ENCODE measurements at regions not wholly inside any gene's neighbourhood (a gene's known extent, or its start where the extent isn't known, plus 50 kb on each side); places are given as distances from the start of the nearest gene placed in this dataset.
A peak's percentile ranks its signal among the peaks of the same experiment; 100 is the strongest.

DNA sequence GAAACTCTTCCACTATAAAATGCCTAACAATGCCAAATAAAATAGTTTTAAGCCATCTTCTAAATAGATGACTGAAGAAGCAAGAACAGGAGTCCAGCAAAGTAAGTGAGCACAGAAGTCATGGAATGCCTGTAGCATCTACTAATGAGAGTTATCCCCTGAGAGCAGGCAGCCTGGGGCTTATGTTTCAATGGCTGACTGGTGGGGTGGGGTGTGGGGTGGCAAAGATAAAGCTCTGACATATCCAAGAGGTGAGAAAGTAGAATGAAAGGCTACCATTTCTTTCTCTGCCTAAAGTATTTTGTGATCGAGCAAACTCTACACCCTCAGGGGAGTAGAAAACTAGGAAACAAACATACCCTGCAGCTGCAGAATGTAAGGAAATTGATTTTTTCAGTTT is 348.8 kb downstream of the TFAP2B start:
- TF ChIP-seq GATA2 (IDR thresholded peaks at IDR 0.05; ENCODE audit: low read depth, low read length): no peak
- TF ChIP-seq GATA3 (IDR thresholded peaks at IDR 0.05; ENCODE audit: low read depth, low read length): no peak

DNA sequence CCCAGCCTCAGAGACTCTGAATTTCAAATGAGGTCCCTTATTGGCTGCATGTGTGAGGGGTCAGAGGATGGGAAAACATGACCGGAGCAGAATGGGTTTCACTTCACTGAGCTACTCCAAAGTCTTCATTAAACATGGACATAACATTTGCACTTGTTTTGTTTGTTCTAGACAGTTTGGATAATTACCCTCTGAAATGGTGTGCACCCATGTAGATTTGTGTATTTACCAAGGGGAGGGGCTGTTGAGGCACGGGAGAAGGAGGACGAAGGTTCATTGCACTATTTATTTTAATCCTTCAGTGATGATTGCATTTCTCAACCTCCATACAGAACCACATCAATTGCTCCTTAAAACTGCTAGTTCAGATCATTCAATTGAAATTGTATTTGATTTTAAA is 364.2 kb downstream of the TFAP2B start:
- no peak for TF ChIP-seq GATA2 (IDR thresholded peaks at IDR 0.05; ENCODE audit: low read depth, low read length)
- no peak for TF ChIP-seq GATA3 (IDR thresholded peaks at IDR 0.05; ENCODE audit: low read depth, low read length)

GRCh38 chr6:51184046-51184445 is 365.4 kb downstream of the TFAP2B start:
- TF ChIP-seq GATA3 (IDR thresholded peaks at IDR 0.05; ENCODE audit: low read depth, low read length): no peak
- TF ChIP-seq GATA2 (IDR thresholded peaks at IDR 0.05; ENCODE audit: low read depth, low read length): no peak

- TF ChIP-seq GATA2 (IDR thresholded peaks at IDR 0.05; ENCODE audit: low read depth, low read length) (no peak), GATA3 (IDR thresholded peaks at IDR 0.05; ENCODE audit: low read depth, low read length) (no peak)
These were observed 380.5 kb downstream of the TFAP2B start for GRCh38 chr6:51199105-51199552.

GRCh38 chr6:51199733-51200260 is 381.1 kb downstream of the TFAP2B start:
- TF ChIP-seq GATA2 (IDR thresholded peaks at IDR 0.05; ENCODE audit: low read depth, low read length): no peak

GRCh38 chr6:51200676-51201075 is 382.0 kb downstream of the TFAP2B start:
- TF ChIP-seq GATA3 (IDR thresholded peaks at IDR 0.05; ENCODE audit: low read depth, low read length): no peak
- no peak for TF ChIP-seq GATA2 (IDR thresholded peaks at IDR 0.05; ENCODE audit: low read depth, low read length)

DNA sequence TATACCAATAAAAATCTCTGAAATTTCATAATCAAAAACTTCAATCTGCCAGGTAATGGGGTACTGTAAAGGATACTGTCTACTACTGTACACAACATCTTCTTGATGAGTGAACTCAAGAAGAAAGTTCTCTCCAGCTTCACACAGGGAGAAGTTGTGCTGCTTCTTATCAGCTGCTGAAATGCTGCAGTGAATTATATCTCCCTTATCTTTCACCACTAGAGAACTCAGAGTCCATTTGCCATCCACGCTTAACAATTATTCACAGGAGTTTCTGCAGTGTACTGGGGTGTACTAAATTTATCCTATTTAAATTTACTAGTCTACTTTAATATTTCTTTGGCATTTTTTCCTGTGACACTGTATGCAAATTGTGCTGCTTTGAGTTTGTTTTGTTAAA is 384.8 kb downstream of the TFAP2B start:
- TF ChIP-seq GATA3 (IDR thresholded peaks at IDR 0.05; ENCODE audit: low read depth, low read length) (0 out of 2 replicates have a peak, but pooled peaks have one; percentile 24), GATA2 (IDR thresholded peaks at IDR 0.05; ENCODE audit: low read depth, low read length) (peak; percentile 55; the same call in 1 of the 2 replicates)

DNA sequence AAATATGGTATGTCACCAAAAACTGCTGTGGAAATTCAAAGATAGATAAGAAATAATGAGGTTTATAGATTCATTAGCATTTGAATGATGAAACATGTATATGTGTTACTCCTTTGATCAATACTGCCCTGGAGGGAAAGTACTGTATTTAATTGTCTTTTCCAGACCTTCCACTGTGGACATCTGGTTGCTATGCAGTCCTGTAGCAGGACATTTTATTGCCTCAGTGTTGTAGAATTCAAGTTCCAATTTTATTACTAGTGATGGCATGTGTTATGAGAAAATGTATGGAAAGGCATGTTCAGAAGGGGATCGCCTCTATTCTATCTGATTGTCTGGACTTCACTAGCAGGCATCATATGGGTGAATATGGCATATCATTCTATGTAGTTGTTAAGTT is 391.0 kb downstream of the TFAP2B start:
- TF ChIP-seq GATA3 (IDR thresholded peaks at IDR 0.05; ENCODE audit: low read depth, low read length): no peak

- TF ChIP-seq GATA2 (IDR thresholded peaks at IDR 0.05; ENCODE audit: low read depth, low read length) (no peak), GATA3 (IDR thresholded peaks at IDR 0.05; ENCODE audit: low read depth, low read length) (no peak)
These were observed 395.1 kb downstream of the TFAP2B start for GRCh38 chr6:51213811-51214210.

GRCh38 chr6:51214442-51214841 is 395.8 kb downstream of the TFAP2B start:
- TF ChIP-seq GATA2 (IDR thresholded peaks at IDR 0.05; ENCODE audit: low read depth, low read length) (no peak), GATA3 (IDR thresholded peaks at IDR 0.05; ENCODE audit: low read depth, low read length) (no peak)

- TF ChIP-seq GATA2 (IDR thresholded peaks at IDR 0.05; ENCODE audit: low read depth, low read length): no peak
- TF ChIP-seq GATA3 (IDR thresholded peaks at IDR 0.05; ENCODE audit: low read depth, low read length): no peak
These were observed 399.5 kb downstream of the TFAP2B start for GRCh38 chr6:51218181-51218580.

DNA sequence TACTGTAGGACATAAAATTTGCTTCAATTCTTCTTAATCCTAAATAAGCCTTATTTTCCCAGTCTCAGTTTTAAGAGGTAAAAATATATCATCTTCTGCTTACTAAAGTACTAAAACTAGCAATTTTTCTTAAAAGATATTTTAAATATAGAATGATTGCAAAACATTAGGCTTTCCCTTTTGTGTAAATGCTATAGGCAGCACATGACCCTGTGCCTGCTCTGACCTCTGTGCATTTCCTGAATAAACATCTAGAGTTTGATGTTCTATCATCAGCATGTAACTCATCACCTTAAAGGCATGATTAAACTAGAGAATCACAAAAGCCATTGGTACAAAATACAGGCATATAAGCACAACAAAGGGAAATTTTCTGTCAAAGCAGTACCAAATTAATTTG is 422.7 kb downstream of the TFAP2B start:
- no peak for TF ChIP-seq GATA3 (IDR thresholded peaks at IDR 0.05; ENCODE audit: low read depth, low read length)
- no peak for TF ChIP-seq GATA2 (IDR thresholded peaks at IDR 0.05; ENCODE audit: low read depth, low read length)

- no peak for TF ChIP-seq GATA3 (IDR thresholded peaks at IDR 0.05; ENCODE audit: low read depth, low read length)
- TF ChIP-seq GATA2 (IDR thresholded peaks at IDR 0.05; ENCODE audit: low read depth, low read length): no peak
These were observed 431.1 kb downstream of the TFAP2B start for GRCh38 chr6:51249798-51250197.

DNA sequence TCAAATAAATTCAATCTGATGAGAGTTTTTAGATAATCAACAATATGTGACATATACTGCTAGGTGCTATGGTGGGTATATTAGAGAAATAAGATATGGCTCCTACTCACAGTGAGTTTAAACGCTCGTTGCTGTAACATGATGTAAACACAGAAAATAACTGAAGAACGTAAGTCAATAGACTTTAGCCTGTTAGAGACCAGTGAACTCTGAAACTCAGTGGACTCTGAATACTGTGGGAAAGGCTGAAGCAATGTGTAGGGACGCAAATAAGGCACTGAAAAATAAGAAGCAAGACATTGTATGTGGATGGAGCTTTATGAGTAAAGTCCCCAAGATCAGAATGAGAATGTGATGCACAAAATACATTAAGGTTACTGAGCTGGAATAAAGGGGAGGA is 431.6 kb downstream of the TFAP2B start:
- TF ChIP-seq GATA3 (IDR thresholded peaks at IDR 0.05; ENCODE audit: low read depth, low read length) (no peak), GATA2 (IDR thresholded peaks at IDR 0.05; ENCODE audit: low read depth, low read length) (no peak)

- no peak for TF ChIP-seq GATA2 (IDR thresholded peaks at IDR 0.05; ENCODE audit: low read depth, low read length)
- no peak for TF ChIP-seq GATA3 (IDR thresholded peaks at IDR 0.05; ENCODE audit: low read depth, low read length)
These were observed 439.3 kb downstream of the TFAP2B start for GRCh38 chr6:51257938-51258337.

GRCh38 chr6:51260003-51260402 is 441.3 kb downstream of the TFAP2B start:
- no peak for TF ChIP-seq GATA3 (IDR thresholded peaks at IDR 0.05; ENCODE audit: low read depth, low read length)
- TF ChIP-seq GATA2 (IDR thresholded peaks at IDR 0.05; ENCODE audit: low read depth, low read length): peak; percentile 47; the same call in 1 of the 2 replicates

Data from SH-SY5Y (cell line).